SJSA1 (cell line): ENCODE measurements at regions not wholly inside any gene's neighbourhood (a gene's known extent, or its start where the extent isn't known, plus 50 kb on each side); places are given as distances from the start of the nearest gene placed in this dataset.

Source experiments
- DNase-seq, 2 experiments: peaks; one replicate each; pipeline ENCODE4 v3.0.0-alpha.2; 2015 to 2020; ENCODE audit warnings: low spot score in 2 of 2, low read depth in 1 of 2
- H3K27ac ChIP-seq: fragments of 250-450 bp; sonication (Bioruptor Pico); 2 replicates; pipeline ENCODE4 v1.5.1; 2020; ENCODE audit warnings: mild to moderate bottlenecking, moderate library complexity
- H3K27me3 ChIP-seq: fragments of 250-450 bp; sonication (Bioruptor Pico); replicated peaks from 2 replicates; pipeline ENCODE4 v1.5.1; 2020; ENCODE audit warnings: mild to moderate bottlenecking, moderate library complexity
- H3K36me3 ChIP-seq: fragments of 250-450 bp; sonication (Bioruptor Pico); 2 replicates; pipeline ENCODE4 v1.5.1; 2020; ENCODE audit warnings: mild to moderate bottlenecking
- H3K4me1 ChIP-seq: fragments of 250-450 bp; sonication (Bioruptor Pico); replicated peaks from 2 replicates; pipeline ENCODE4 v1.6.1; 2021; ENCODE audit warnings: mild to moderate bottlenecking
- H3K4me3 ChIP-seq: fragments of 250-450 bp; sonication (Bioruptor Pico); 2 replicates; pipeline ENCODE4 v1.5.1; 2020; ENCODE audit warnings: mild to moderate bottlenecking
- H3K9me3 ChIP-seq: fragments of 250-450 bp; sonication (Bioruptor Pico); replicated peaks from 2 replicates; pipeline ENCODE4 v1.5.1; 2020; ENCODE audit warnings: mild to moderate bottlenecking

DNA sequence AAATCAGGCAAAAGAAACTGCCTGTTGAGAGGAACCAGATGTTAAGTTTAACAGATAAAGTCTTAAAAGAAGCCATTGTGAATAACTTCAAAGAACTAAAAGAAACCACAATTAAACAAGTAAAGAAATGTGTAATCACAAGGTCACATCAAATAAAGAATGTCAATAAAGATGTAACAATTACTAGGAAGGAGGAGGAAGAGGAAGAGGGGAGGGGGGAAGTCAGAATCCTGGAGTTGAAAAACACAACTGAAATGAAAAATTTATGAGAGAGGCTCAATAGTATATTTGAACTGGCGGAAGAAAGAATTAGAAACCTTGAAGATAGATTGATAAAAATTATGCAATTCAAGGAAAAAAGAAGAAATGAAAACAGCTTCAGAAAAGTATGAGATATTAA is 88.4 kb upstream of the CRIM1 start:
- Histone ChIP-seq H3K4me3 (no peak overlapping the region), H3K4me1 (no peaks in the 10 kb centered on the region), H3K9me3 (no peaks in the 10 kb centered on the region), H3K27me3 (no peaks in the 10 kb centered on the region; the same call in 1 of the 2 replicates), H3K36me3 (no peaks in the 10 kb centered on the region), H3K27ac (no peak overlapping the region)
- DNase-seq = no peak

DNA sequence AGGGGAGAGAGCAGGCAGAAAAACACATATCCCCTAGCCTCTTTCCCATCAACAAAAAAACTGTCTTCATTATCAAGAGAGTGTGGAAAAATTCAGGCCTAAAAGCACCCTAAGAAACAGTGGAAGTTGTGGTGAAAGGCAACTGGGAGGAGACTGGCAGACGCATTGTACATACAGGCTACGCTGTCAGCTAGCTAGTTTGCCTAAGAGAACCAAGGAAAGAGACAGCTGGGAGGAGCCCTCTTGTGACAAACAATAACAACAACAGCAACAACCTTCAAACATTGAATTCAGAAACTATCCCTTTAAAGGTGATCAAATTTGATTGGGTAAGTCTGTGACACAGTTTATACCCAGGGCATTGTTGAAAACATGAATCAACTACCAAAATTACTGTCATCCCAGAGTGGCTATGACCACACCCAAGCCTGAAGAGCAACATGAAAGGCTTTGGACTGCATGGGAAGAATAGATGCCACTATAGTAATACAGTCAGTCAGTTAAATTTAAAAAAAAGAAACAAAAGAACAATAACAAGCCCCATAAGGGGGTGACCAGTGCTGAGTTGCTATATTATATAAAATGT is 88.9 kb upstream of the CRIM1 start:
- H3K4me1 ChIP-seq = no peaks in the 10 kb centered on the region
- no peaks in the 10 kb centered on the region for H3K9me3 ChIP-seq
- no peak for DNase-seq
- H3K4me3 ChIP-seq = no peak overlapping the region
- no peaks in the 10 kb centered on the region; the same call in 1 of the 2 replicates for H3K27me3 ChIP-seq
- no peak overlapping the region for H3K27ac ChIP-seq
- no peaks in the 10 kb centered on the region for H3K36me3 ChIP-seq

DNA sequence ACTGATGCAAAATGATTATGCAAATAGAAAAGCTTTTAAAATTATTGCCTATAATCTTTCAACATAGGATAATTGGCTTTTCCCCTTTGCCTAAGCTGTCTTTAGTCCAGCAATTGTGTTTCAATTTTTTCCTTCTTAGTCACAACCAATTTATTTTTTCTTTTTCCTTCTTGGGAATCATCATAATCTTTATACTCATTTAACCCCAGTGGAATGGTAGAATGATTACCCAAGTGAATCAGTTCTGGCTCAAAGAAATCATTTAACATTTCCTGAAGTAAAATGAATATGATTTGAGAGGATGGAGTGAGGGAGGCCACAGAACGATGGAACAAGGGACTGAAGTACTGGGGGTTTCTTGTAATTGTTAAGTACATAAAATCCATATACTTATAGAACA is 93.0 kb upstream of the CRIM1 start:
- no peak overlapping the region for H3K4me3 ChIP-seq
- H3K27ac ChIP-seq = no peak overlapping the region
- H3K9me3 ChIP-seq = no peaks in the 10 kb centered on the region
- DNase-seq = no peak
- no peaks in the 10 kb centered on the region for H3K36me3 ChIP-seq
- no peaks in the 10 kb centered on the region for H3K4me1 ChIP-seq
- H3K27me3 ChIP-seq = peaks cover under 1% of the 10 kb centered on the region; the same call in 1 of the 2 replicates

DNA sequence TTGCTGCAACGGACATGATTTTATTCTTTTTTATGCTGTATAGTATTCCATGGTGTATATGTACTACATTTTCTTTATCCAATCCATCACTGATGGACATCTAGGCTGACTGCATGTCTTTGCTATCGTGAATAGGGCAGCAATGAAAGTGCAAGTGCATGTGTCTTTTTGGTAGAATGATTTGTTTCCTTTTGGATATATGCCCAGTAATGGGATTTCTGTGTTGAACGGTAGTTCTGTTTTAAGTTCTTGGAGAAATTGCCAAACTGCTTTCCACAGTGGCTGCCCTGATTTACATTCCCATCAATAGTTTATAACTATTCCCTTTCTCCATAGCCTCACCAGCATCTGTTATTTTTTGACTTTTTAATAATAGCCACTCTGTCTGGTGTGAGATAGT is 99.7 kb upstream of the CRIM1 start:
- Histone ChIP-seq H3K4me3 (no peak overlapping the region), H3K9me3 (no peaks in the 10 kb centered on the region), H3K27ac (no peak overlapping the region), H3K27me3 (0 out of 2 replicates have a peak, but pooled peaks cover 10% of the 10 kb centered on the region), H3K36me3 (no peaks in the 10 kb centered on the region), H3K4me1 (no peaks in the 10 kb centered on the region)
- no peak for DNase-seq

DNA sequence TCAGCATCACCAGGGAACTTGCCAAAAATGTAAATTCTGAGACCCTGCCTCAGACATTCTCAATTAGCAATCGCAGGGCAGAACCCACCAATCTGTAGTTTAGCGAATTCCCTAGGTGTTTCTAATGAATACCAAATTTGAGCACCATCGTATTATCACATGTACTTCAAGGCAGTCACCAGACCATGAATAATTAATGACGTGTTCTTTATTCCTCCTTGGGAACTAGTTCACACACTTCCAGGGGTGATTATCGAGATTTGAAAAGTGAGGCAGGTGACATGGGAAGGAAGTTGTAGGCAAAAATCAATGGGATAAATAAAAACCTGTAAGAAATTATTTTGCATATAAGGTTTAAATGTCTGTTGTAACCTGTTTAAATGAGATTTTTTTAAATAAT is 102.5 kb upstream of the CRIM1 start:
- Histone ChIP-seq H3K27ac (no peak overlapping the region), H3K9me3 (no peaks in the 10 kb centered on the region), H3K27me3 (peaks cover 10% of the 10 kb centered on the region; the same call in 1 of the 2 replicates), H3K4me3 (no peak overlapping the region), H3K36me3 (no peaks in the 10 kb centered on the region), H3K4me1 (no peaks in the 10 kb centered on the region)
- no peak for DNase-seq

DNA sequence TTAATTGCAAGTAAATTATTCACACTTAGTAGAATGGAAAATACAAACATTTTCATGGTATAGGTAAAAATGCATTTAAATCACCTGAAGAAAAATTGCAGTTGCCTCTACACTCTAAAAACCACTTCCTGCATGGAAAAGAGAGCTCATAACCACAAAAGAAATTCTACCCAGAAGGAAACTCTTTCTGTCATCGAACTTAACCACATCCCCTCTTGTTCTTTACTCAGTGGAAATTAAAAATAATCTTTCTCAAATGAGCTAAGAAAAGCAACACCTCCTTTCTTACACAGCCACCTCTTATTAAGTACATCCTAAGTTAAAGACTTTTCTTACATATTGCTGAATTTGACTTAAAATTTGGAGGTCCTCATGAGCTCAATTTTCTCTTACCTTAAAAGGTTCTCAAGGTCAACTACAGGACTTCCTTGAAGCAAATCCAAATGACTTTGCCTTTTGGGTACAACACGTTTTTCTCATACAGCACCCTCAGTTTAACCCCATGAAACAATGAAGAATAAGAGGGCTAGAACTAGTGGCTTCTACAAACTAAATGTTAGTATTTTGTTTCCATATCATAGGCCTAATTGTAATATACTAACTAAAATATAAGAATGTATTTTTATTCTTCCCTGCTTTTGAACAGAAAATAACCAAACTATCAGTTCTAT is 109.1 kb upstream of the CRIM1 start:
- Histone ChIP-seq H3K36me3 (no peaks in the 10 kb centered on the region), H3K27me3 (no peaks in the 10 kb centered on the region; the same call in 1 of the 2 replicates), H3K9me3 (no peaks in the 10 kb centered on the region), H3K27ac (no peak overlapping the region), H3K4me3 (no peak overlapping the region), H3K4me1 (no peaks in the 10 kb centered on the region)
- DNase-seq = no peak

DNA sequence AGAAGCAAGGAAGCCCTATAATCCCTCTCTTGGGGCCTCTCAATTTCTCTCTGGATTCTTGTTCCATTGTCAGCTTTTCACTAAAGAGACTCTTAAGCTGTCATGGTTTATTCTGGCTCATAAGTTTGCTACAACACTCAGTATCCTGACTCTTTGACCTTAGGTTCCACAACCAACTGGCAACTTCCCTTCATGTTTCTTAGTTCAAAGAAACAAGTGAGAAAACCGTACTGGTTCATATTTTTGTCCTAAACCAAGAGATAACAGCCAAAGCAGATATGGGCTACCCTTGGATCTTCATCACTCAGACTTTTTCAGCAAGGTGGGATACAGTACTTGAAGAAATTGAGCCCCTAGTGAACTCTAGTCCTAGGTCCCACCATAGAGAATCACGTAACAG is 109.9 kb upstream of the CRIM1 start:
- no peaks in the 10 kb centered on the region; the same call in 1 of the 2 replicates for H3K27me3 ChIP-seq
- DNase-seq = no peak
- no peak overlapping the region for H3K4me3 ChIP-seq
- H3K27ac ChIP-seq = no peak overlapping the region
- no peaks in the 10 kb centered on the region for H3K36me3 ChIP-seq
- H3K9me3 ChIP-seq = no peaks in the 10 kb centered on the region
- no peaks in the 10 kb centered on the region for H3K4me1 ChIP-seq

DNA sequence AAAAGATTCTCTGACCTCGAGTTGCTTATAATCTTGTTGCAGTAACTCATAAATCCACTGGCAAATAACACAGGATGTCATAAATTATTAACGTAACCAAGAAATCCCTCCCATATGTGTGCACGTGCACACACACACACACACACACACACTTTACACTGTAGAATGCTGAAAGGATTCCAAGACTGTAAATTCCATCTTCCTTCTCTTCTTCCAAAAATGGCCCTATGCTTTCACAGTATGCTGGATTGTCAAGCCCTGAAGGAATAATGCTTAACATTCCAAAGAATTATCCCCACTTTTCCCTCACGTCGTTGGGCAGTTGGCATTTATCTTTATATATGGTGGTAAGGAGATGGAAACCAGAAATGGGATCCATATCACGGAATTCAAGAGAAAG is 117.5 kb upstream of the CRIM1 start:
- DNase-seq = no peak
- Histone ChIP-seq H3K4me3 (no peak overlapping the region), H3K36me3 (no peaks in the 10 kb centered on the region), H3K27me3 (no peaks in the 10 kb centered on the region; the same call in 1 of the 2 replicates), H3K9me3 (no peaks in the 10 kb centered on the region), H3K27ac (no peak overlapping the region), H3K4me1 (no peaks in the 10 kb centered on the region)

DNA sequence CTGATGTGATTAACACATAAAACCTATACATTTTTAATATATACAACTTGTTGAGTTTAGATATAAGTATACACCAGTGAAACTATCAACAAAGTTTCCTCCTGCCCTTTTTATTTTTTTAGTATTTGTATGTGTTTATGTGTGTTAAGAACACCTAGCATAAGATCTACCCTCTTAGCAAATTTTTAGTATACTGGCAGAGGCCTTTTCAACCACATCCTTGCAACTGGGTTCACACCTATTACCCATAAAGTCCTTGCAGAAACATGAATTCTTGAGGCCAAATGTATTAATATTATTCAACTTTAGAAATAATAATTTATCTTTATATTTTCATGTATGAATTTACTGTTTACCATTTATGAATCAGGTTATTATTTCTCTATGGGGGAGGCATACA is 119.7 kb upstream of the CRIM1 start:
- DNase-seq = no peak
- Histone ChIP-seq H3K4me3 (no peak overlapping the region), H3K27me3 (no peaks in the 10 kb centered on the region; the same call in 1 of the 2 replicates), H3K9me3 (no peaks in the 10 kb centered on the region), H3K27ac (no peak overlapping the region), H3K36me3 (no peaks in the 10 kb centered on the region), H3K4me1 (no peaks in the 10 kb centered on the region)

DNA sequence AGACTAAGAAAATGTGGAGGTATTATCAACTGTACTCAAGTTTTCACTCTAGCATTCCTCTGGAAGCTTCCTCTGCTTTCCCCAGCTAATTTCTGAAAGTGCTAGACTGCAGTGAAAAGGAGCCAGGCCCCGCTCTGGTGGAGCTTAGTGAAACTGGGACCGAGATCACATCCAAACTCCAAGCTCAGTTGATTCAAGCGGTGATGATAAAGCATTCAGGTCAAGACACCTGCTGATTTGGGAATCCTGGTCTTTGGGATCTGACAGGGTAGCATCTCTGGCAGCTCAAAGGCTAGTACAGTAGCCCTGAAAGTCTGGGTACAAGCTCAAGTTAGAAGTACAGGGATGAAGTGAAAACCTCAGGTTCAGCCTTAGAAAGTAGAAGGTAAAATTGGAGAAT is 120.2 kb upstream of the CRIM1 start:
- no peaks in the 10 kb centered on the region; the same call in 1 of the 2 replicates for H3K27me3 ChIP-seq
- H3K4me3 ChIP-seq = no peak overlapping the region
- H3K36me3 ChIP-seq = no peaks in the 10 kb centered on the region
- DNase-seq = no peak
- H3K9me3 ChIP-seq = no peaks in the 10 kb centered on the region
- no peak overlapping the region for H3K27ac ChIP-seq
- no peaks in the 10 kb centered on the region for H3K4me1 ChIP-seq

DNA sequence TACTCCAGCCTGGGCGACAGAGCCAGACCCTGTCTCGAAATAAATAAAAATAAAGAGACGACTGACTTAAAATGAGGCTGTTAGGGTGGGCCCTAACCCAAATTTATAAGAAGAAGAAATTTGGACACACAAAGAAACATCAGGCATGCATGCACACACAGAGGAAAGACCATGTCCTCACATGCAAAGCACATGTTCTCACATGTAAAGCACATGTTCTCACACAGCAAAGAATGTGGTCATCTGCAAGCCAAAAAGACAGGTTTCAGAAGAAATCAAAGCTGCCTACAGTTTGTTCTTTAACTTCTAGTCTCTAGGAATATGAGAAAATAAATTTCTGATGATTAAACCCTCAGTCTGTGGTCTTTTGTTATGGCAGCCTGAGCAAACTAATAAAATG is 132.3 kb upstream of the CRIM1 start:
- Histone ChIP-seq H3K36me3 (no peaks in the 10 kb centered on the region), H3K27me3 (peaks cover 2% of the 10 kb centered on the region; the same call in 1 of the 2 replicates), H3K4me3 (no peak overlapping the region), H3K9me3 (no peaks in the 10 kb centered on the region), H3K27ac (no peak overlapping the region), H3K4me1 (no peaks in the 10 kb centered on the region)
- DNase-seq = no peak

DNA sequence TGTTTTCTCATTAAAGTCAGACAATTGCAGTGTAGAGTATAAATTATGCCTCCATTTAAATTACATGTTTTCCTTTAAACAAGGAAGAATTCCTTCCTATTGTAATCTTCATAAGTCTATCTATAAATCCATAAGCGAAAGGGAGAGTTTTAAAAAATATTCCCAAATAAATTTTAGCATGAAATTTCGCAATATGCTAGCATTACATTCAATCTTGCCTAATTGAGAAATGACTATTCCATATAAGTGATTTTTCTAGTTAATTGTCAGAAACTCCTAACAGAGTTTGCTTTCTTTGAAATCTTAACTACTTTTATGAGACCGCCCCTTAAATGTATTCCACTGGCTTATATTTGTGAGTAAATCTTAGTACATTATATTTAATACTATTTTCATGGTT is 133.1 kb upstream of the CRIM1 start:
- H3K4me1 ChIP-seq = no peaks in the 10 kb centered on the region
- no peaks in the 10 kb centered on the region for H3K9me3 ChIP-seq
- H3K4me3 ChIP-seq = no peak overlapping the region
- H3K27ac ChIP-seq = no peak overlapping the region
- no peaks in the 10 kb centered on the region for H3K36me3 ChIP-seq
- peaks cover 2% of the 10 kb centered on the region; the same call in 1 of the 2 replicates for H3K27me3 ChIP-seq
- DNase-seq = no peak

DNA sequence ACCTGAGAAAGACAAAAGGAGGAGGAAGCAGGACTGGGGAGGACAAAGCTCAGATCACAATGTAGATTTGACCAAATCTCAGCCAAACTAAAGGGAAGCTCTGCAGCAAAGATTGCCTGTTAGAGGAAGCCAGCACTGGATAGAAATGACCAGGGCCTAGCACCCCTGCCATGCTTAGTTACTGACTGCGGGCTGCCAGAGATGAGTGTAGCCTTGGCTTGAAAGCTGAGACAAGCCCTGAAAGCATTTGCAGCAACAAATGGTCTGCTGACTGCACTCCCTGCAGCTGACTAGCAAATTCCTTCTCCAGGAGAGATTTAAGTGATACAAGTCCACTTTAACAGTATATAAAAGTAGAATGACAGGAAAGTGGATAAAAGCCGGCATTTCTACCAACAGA is 140.9 kb upstream of the CRIM1 start:
- DNase-seq = no peak
- Histone ChIP-seq H3K4me1 (no peaks in the 10 kb centered on the region), H3K4me3 (no peak overlapping the region), H3K9me3 (no peaks in the 10 kb centered on the region), H3K27ac (no peak overlapping the region), H3K36me3 (no peaks in the 10 kb centered on the region), H3K27me3 (no peaks in the 10 kb centered on the region)

DNA sequence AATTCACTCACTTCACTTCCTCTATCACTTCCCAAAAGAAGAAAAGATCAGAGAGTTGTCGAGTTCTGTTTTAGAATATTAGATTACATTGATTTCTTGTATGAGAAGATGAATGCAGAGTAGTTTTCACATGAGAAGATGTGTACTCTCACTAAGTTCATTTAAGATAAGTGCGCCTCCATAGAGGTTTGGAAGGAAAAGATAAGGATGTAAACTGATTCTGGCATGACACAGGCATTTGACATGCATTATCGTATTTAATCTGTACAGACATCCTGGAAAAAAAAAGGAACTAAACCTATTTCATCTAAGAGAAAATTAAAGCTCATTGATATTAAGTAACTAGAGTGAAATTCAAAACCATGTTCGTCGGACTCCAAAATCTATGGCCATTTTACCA is 152.2 kb upstream of the CRIM1 start:
- no peaks in the 10 kb centered on the region for H3K9me3 ChIP-seq
- no peak for DNase-seq
- H3K27me3 ChIP-seq = no peaks in the 10 kb centered on the region
- H3K4me1 ChIP-seq = no peaks in the 10 kb centered on the region
- no peaks in the 10 kb centered on the region for H3K36me3 ChIP-seq
- no peak overlapping the region for H3K4me3 ChIP-seq
- no peak overlapping the region for H3K27ac ChIP-seq
